Sigmoid colon (tissue), 4 donors: ENCODE measurements at regions not wholly inside any gene's neighbourhood (a gene's known extent, or its start where the extent isn't known, plus 50 kb on each side); places are given as distances from the start of the nearest gene placed in this dataset.

Source experiments
- POLR2A ChIP-seq, 2 donors: fragments of 450-650 bp; IDR thresholded peaks; one replicate each; pipeline ENCODE4 v1.6.1; 2016; ENCODE audit warnings: antibody characterized with exemption in 2 of 2, mild to moderate bottlenecking in 2 of 2, moderate library complexity in 2 of 2
- POLR2AphosphoS5 ChIP-seq, 4 donors: sonication (generic); formaldehyde crosslinking; IDR thresholded peaks; one replicate each; pipeline ENCODE4 v1.6.1; 2017; ENCODE audit warnings: antibody characterized with exemption in 4 of 4
- TF ChIP-seq, protein P1 (sequence below), 4 experiments: fragments of 450-650 bp in 3 of 4; fragments of 200-600 bp in 1 of 4; IDR thresholded peaks; one replicate each; pipeline ENCODE4 v1.5.1; 2016 to 2019; ENCODE audit warnings: antibody characterized with exemption in 4 of 4, mild to moderate bottlenecking in 3 of 4, moderate library complexity in 2 of 4

DNA sequence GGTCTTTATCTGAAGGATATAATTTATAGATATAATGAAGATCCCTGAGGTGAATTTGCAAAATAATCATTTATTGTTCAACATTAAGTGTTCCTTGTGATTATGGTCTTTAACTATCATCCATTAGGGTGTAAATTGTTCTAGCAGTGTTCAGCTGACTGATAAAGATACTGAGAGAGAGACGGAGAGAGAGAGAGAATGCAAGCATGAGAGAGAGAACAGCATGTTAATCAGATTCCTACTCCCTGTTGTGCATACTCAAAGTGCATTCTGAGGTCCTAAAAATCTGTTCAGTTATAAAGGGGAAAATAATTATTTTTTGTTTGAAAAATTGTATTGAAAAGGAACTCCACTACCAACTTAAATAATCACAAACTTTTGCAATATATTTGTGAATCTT is 271.0 kb upstream of the CBLB start:
- TF ChIP-seq, protein P1, sequence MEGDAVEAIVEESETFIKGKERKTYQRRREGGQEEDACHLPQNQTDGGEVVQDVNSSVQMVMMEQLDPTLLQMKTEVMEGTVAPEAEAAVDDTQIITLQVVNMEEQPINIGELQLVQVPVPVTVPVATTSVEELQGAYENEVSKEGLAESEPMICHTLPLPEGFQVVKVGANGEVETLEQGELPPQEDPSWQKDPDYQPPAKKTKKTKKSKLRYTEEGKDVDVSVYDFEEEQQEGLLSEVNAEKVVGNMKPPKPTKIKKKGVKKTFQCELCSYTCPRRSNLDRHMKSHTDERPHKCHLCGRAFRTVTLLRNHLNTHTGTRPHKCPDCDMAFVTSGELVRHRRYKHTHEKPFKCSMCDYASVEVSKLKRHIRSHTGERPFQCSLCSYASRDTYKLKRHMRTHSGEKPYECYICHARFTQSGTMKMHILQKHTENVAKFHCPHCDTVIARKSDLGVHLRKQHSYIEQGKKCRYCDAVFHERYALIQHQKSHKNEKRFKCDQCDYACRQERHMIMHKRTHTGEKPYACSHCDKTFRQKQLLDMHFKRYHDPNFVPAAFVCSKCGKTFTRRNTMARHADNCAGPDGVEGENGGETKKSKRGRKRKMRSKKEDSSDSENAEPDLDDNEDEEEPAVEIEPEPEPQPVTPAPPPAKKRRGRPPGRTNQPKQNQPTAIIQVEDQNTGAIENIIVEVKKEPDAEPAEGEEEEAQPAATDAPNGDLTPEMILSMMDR (IDR thresholded peaks at IDR 0.05), result no peak
- TF ChIP-seq POLR2A (IDR thresholded peaks at IDR 0.05), result no peak
- no peak for TF ChIP-seq POLR2AphosphoS5 (IDR thresholded peaks at IDR 0.05)
